GM20000 (cell line): ENCODE measurements at regions not wholly inside any gene's neighbourhood (a gene's known extent, or its start where the extent isn't known, plus 50 kb on each side); places are given as distances from the start of the nearest gene placed in this dataset.

Experiments
- DNase-seq: peaks from one replicate; pipeline ENCODE4 v3.0.0; 2012; ENCODE audit warnings: low spot score
- CTCF ChIP-seq: IDR thresholded peaks from 2 replicates; pipeline ENCODE4 v1.5.1; 2012; ENCODE audit warnings: mild to moderate bottlenecking, control low read depth; ENCODE audit errors: extremely low read depth, missing control alignments

- no peak for DNase-seq
- no peak for TF ChIP-seq CTCF
These were observed 101.2 kb downstream of the VPREB1 start for GRCh38 chr22:22345781-22346180.

GRCh38 chr22:22346401-22347107 is 102.0 kb downstream of the VPREB1 start:
- TF ChIP-seq CTCF = no peak
- DNase-seq = no peak

GRCh38 chr22:22348127-22348814 is 103.7 kb downstream of the VPREB1 start:
- no peak for TF ChIP-seq CTCF
- no peak for DNase-seq

GRCh38 chr22:22348815-22349454 is 104.3 kb downstream of the VPREB1 start:
- DNase-seq = no peak
- TF ChIP-seq CTCF = no peak

- no peak for DNase-seq
- no peak for TF ChIP-seq CTCF
These were observed 104.9 kb downstream of the VPREB1 start for GRCh38 chr22:22349455-22349836.

- no peak for TF ChIP-seq CTCF
- no peak for DNase-seq
These were observed 106.8 kb downstream of the VPREB1 start for GRCh38 chr22:22351366-22351765.

- DNase-seq = no peak
- TF ChIP-seq CTCF = no peak
These were observed 107.9 kb downstream of the VPREB1 start for GRCh38 chr22:22352371-22352999.
